ENCODE measurements at regions not wholly inside any gene's neighbourhood (a gene's known extent, or its start where the extent isn't known, plus 50 kb on each side); places are given as distances from the start of the nearest gene placed in this dataset.
A peak's percentile ranks its signal among the peaks of the same experiment; 100 is the strongest.

DNA sequence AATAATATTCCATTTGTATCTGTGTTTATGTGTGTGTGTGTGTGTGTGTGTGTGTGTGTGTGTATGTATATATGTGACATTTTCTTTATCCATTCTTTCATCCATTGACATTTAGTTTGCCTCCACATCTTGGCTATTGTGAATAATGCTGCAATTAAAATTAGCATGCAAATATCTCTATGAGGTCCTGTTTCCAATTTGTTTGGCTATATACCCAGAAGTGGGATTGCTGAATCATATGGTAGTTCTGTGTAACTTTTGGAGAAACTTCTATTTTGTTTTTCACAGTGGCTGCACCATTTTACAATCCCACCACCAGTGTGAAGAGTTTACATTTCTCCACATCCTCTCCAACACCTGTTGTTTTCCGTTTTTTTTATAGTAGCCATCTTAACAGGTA is 53.1 kb downstream of the CH25H start:
- no peak for DNase-seq (ENCODE audit: low spot score)

DNA sequence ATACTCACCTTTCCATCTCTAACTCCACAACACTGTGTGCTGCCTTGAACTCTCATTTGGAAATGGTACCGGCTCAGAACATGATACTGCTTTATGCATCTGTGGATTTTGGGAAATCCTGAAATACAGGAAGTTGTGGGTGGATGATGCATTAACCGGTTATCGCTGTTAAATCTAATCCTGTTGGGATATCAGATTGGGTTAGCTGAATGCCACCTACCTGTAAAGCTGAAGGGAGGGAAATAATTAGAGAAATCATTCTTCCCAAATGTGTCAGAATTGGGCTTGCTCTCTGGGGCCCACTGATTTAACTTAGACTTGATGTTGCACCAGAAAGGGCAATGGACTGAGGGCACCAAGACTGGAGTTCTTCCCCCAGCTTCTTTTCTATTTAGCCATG is 54.0 kb downstream of the CH25H start:
- no peak for DNase-seq (ENCODE audit: low spot score)

DNA sequence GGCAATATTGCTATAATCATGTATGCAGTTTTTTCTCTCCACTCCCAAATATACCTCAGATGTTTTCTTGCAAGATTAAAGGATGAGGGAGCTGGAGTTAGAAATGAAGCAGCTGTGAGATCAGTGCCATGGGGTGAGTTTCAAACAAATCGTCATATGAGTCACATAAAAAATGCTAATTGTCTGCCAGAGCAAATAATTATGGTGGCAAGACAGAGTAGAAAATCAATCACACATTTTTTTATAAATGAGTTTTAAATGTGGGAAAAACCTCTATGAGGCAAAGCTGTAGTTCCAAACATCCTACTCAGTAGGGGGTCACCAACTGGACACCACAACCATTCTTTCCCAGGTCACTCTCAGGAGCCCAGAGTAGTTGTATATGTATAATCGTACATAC is 55.3 kb downstream of the CH25H start:
- no peak for DNase-seq (ENCODE audit: low spot score)

DNA sequence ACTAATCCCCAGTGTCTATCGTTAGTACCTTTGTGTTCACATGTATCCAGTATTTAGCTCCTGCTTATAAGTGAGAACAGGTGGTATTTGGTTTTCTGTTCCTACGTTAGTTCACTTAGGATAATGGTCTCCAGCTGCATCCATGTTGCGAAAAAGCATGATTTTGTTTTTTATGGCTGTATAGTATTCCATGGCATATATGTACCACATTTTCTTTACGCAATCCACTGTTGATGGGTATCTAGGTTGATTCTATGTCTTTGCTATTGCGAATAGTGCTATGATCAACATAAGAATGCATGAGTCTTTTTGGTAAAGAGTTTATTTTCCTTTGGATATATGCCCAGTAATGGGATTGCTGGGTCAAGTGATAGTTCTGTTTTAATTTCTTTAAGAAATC is 59.1 kb downstream of the CH25H start:
- DNase-seq (ENCODE audit: low spot score): no peak

DNA sequence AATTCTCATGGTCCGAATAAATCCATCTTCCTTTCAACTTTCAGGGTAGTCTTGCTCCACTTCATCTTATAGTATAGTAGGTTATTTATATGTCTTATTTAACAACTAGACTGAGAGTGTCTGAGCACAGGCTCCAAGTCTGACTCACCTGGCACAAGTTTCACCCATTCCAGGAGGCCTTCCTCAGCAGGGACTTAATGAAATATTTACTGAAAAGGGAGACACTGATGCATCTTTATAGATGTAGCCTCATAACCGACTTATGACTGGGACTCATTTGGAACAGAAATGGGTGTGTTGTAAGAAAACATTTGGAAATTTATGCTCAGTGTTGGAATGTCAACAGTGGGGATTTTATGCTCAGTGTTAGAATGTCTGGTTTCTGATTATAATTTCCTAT is 59.9 kb downstream of the CH25H start:
- no peak for DNase-seq (ENCODE audit: low spot score)

DNA sequence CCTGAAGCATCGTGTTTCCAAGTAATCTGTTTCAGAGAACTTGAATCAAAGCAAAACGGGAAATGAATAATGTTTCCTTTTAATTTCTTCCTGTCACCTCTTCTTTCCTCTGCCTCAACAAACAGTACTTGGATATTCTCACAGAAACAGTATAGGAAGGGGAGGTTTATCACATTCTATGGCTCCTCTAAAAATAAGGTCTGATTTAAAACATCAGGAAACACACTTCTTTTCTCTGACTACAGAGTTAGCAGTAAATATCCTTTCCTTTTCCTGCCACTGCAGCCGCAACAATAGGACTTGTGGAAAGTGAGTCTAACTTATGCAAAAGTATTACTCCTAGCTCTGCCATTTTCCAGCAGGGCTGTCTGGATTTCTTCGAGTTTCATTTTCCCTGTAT is 62.3 kb downstream of the CH25H start:
- DNase-seq (ENCODE audit: low spot score): no peak

DNA sequence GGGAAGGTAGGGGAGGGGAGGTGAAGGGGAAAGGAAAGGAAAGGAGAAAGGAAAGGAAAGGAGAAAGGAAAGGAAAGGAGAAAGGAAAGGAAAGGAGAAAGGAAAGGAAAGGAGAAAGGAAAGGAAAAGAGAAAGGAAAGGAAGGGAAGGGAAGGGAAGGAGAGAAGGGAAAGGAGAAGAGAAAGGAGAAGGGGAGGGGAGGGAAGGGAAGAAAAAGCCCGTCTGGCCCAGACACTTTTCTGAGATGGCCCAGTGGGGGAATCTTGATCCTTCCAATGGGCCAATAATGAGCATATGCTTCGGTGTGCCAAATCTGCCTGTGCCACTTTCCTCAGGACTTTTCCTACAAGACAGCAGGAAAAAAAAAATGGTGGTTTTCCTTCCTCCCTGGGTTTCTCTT is 64.5 kb downstream of the CH25H start:
- DNase-seq (ENCODE audit: low spot score): no peak

DNA sequence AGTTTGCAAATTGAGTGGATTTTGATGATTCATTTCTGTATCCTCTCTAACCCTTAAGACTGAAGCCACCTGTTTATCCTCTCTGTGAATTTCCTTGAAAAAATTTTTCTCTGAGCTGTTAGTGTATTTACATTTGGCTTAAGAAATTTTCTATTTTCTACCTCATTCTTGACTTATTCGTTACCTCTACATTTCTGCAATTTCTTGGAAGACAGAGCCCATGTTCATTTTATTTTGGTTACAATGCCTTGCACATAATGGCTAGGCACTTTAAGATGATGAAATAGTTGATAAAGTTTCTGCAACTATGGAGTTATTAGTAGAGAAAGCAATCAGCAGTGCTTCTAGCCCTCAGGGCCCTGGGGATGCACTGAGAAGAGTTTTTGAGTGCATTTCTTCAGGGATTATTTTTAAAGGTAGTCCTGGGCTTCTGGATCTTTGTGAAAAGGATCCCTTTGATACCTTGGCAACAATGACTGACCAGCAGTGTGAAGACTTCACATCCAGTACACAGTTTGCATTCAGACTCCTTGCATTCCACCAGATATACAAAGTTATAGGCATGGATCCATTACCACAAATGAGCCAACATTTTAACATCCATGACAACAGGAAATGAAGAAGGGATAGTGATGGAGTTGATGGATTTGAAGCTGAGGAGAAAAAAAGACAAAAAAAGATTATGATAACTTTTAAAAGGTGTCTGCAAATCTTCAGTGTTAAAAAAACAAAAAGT is 68.2 kb downstream of the CH25H start:
- no peak for DNase-seq (ENCODE audit: low spot score)

DNA sequence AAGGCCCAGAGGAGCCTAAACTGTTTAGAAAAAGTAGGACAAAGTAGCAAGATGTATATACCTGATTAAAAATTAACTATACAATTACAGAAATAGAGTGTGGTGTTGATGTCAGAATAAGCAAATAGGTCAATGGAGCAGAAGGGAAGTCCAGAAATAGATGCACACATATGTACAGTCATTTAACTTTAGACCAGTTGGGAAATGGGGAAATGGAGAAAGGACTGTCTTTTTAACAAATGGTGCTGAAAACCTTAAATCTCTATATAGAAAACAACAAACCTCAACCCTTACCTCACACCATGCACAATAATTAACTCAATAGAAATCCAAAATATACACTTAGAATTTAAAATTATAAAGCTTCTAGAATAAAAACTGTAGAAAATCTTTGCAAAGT is 72.2 kb downstream of the CH25H start:
- DNase-seq (ENCODE audit: low spot score): peak; percentile 13

DNA sequence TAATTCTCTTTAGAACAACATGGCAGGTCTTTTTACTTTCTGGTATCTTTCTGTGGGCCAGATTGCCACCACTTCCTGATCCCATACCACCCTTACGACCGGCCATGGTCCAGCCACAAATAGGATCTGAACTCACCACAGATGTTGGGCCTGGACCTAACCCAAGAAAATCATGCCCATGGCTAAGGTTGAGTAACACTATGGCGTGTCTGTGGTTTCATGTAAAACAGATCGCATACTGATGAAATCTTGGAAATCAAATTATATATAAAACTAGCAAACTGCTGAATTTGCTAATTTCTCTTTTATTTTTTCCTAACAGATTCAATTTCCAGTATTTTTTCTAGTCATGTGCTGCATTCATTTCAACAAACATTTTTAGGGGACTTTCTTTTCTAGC is 77.2 kb downstream of the CH25H start:
- peak; percentile 67 for DNase-seq (ENCODE audit: low spot score)

DNA sequence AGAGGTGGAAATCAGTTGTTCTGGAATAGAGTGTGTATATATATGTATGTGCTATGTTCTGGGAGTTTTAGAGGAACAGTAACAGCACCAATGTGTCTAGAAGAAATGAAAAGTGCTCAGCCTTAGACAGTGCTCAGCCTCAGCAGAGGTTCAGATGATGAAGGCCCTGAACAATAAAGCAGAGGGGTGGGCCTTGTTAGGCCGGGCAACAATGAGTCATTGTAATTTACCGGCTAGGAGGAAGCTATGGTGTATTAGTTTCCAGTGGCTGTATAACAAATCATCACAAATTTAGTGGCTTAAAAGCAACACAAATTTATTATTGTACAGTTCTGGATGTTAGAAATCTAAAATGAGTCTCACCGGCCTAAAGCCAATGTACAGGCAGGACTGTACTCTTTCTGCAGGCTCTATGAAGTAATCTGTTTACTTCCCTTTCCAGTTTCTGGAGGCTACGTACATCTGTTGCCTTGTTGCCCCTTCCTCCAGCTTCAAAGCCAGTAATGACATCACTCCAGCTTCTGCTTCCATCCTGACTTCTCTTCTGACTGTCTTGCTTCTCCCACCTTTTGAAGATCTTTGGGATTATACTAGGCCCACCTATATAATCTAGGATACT is 84.6 kb downstream of the CH25H start:
- peak; percentile 67 for DNase-seq (ENCODE audit: low spot score)

DNA sequence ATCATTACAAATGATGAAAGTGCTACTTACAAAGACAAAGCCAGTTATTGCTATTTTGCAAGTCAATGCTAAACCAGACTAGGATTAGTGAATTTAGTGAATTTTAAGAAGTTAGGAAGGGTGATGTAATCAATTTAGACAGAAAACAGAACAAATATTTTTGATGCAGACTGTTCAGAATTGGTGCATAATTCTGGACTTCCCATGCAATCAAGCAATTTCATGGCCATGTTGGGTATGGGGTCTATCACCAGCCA is 85.4 kb downstream of the CH25H start:
- no peak for DNase-seq (ENCODE audit: low spot score)

DNA sequence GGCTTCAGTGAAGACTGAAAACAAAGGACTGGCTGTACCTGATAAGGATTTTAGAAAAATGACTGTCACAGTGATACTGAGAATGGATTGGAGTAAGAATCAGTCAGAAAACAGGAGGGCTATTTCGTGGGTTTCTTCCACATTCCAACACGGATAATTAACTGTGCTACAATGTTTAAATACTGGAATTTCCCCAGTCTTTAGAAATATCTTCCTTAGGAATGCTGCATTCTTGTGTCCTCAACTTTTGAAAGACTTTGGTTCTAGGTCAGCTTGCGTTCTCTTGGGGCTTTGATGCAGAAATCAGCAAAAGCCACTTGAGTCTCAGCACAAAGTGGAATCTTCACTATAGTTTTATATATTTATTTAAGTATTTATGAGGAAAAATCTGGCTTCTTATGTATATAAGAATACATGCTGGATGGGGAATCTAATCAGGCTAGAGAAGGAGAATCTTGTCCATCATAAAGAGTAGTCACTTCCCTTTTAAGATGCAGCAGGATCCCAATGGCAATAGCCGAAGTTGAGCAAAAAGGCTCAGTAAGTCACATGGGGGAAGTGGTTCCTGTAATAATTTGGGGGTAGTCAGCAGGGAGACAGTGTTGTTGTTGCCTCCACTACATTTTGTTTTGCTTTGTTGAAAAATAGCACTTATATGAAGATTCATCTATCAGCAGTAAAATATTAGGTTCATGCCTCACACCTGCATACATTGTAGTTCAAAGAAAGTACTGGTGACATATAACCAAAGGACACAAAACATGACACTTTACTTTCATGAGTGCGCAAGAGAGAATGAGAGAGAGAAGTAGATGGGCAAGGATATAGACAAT is 86.0 kb downstream of the CH25H start:
- DNase-seq (ENCODE audit: low spot score): peak; percentile 34

DNA sequence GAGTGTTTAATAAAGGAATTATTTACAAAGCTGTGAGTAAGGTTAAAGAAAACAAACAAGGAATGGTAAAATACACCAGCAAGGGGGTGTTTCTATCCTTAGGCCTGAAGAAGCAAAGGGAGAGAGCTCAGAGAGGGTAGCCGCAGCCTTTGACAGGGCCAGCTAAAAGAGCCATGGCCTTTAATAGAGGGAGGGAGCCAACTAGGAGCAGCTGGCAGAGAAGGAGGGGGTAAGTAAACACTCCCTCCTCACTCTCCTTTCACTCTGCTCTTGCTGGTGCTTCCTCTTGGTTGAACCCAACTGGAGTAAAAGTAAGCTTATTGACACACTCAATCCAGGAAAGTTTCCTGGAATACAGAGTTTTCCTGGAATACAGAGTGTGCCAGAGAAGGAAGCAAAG is 87.5 kb downstream of the CH25H start:
- DNase-seq (ENCODE audit: low spot score): no peak

DNA sequence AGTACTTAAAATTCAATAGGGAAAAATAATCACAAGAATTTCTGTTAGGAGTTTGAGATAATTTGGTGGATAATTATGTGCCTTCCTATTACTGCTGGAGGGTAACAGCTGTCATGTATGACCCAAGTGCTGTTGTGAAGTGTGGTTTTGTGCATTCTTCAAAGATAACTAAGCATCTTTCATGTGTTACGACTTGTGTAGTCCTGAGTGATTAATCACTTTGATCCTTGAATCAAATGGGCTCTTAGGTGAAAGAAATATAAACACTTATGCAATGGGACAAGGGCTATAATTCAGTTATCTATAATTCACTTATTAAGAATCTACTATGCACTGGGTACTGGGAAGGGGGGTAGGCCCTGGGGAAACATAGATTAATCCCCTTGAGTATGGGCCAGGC is 89.0 kb downstream of the CH25H start:
- no peak for DNase-seq (ENCODE audit: low spot score)

DNA sequence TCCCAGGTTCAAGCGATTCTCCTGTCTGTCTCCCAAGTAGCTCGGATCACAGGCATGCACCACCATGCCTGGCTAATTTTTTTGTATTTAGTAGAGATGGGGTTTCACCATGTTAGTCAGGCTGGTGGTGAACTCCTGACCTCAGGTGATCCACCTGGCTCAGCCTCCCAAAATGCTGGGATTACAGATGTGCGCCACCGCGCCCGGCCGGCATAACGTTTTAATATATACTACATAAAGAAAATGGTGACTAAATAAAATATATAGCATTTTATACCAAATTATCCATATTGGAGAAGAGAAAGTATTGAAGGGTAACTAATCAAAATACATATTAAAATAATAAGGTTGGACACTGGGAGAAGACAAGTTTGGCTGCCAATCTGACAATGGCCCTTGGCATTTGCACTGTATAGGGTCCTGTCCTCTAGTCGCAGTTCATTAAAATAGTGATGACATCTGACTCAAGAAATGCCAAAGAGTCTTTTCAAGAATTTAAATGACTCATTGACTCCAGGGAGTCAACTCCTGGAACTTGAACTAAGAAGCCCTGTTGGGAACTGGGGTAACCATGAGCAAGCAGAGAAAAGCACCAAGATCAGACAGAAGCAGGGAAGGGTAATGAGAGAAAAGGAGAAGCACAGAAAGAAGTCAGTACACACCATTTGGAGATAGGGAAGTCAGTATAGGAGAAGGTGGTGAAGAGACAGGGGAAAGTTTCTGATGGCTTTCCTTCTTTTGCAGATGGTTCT is 91.1 kb downstream of the CH25H start:
- peak; percentile 14 for DNase-seq (ENCODE audit: low spot score)

DNA sequence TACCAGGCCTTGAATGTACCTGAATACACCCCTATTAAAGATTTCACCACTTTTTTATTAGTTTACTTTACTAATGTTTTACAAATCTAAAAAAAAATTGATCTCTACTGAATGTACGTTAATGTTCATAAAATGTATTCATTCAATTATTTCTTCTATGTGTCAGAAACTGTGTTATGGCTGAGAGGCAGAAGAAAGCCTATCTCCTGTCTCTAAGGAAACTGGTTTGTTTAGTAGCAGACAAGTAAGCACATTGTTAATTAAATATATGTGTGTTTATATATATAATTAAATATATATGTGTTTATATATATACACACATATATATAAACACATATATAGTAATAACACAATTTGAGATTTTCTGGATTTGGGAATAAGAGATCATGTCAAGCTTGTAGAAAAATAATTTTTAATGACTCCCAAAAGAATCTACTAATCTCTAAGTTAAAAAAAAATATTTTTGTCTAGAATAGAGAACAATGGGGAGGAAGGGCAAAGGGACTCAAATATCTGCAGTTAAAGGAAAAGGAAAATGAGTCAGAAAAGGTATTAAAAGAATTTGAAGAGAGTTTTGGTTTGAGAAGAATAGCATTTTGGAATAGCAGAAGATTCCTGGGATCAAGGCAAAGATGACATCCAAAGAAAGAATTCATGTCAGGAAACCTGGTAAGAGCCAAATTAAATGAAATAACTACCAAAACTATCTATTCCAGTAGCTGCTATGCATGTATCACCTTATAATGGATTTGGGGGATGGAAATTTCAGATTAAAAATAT is 92.1 kb downstream of the CH25H start:
- no peak for DNase-seq (ENCODE audit: low spot score)

DNA sequence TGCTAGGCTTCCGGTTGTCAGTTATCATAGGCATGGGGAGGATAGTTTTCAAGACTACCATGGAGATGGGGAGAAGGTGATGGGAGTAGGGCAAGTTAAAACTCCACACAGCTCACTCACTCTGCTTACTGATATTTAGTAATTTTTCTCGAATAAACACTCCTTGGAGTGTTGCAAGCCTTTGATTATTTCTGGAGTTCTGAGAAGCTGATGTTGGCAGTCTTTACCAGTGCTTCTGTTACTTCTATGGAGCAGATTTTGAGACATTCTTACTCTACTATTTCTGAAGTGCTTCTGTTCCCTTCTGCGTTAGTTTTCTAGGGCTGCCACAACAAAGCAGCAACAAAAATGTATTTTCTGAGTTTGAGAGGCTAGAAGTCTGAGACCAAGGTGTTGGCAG is 104.4 kb downstream of the CH25H start:
- DNase-seq (ENCODE audit: low spot score): no peak

DNA sequence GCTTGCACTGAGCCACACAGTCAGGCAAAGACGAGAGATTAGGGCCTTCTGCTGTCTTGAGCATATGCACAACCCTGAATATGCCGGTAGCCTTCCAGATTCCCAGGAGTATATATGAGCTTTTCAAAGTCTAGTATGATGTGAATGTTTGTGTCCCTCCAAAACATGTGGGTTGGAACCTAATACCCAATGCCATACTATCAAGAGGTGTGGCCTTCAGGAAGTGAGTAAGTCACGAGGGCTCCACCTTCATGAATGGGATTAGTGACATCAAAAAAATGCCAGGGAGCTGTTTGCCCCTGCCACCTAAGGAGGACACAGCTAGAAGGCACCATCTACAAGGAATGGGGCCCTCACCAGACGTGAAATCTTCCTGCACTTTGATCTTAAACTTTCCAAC is 105.2 kb downstream of the CH25H start:
- no peak for DNase-seq (ENCODE audit: low spot score)

DNA sequence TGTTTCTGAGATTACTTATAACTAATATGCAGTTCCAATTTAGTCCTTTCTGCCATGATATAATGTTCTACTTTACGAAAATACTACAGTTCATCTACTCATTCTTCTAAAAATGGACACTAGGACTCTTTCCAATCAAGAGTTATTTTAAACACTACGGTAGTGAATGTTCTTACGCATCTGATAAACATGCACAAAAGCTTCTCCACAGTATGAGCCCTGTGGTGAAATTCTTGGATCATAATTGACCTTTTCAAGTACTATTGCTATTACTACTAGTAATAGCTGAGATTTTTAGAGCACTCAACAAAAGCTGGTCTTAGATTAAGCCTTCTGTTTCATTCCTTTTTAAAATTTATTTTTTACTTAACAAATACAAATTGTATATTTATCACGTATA is 106.4 kb downstream of the CH25H start:
- DNase-seq (ENCODE audit: low spot score): no peak

DNA sequence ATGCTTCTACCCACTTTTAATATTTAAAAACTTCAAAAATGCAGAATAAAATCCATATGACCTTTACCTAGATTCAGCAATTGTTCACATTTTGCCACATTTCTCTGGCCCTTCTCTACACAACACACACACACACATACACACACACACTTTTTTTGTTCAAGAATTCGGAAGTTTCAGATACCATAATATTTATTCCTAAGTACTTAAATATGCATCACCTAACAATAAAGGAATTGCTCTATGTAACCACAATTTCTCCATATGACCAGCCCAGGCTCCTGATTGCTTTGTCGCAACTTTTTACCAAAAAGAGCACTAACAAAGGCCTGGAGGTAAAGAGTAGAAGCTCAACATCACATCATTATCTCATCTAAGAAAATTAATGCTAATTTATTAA is 106.6 kb downstream of the FAS start:
- no peak for DNase-seq (ENCODE audit: low spot score)
